ENCODE measurements at regions not wholly inside any gene's neighbourhood (a gene's known extent, or its start where the extent isn't known, plus 50 kb on each side); places are given as distances from the start of the nearest gene placed in this dataset.

DNA sequence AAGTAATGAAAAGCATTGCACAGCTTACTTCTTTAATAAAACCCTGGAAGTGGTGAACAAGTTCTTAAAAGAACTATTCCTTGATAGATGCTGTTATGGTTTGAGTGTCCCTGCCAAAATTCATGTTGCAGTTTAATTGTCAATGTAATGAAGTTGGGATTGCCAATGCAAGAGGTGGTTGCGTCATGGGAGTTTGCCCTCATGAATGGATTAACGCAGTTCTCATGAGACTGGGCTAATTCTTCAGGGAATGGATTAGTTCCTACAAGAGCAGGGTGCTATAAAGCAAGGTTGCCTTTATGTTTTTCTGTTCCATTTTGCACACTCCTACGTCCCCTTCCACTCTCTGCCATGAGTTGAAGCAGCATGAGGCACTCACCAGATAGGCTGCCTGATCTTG is 446.7 kb upstream of the B3GALT2 start:
- Mint-ChIP-seq H3K9me3 (no peaks in the 10 kb centered on the region), H3K36me3 (ENCODE audit: low read depth) (no peaks in the 10 kb centered on the region), H3K4me1 (no peaks in the 10 kb centered on the region), H3K4me3 (no peak overlapping the region), H3K27ac (no peak overlapping the region), H3K27me3 (peaks cover 9% of the 10 kb centered on the region)
- intact Hi-C loops (cut with micrococcal nuclease), result loop anchor here (5.0 kb wide), 1 partner anchor 226 kb away; no protein-coding TSS in a partner anchor
- ChIA-PET CTCF (no interaction called here), POLR2A (no interaction called here)
- no peak for ATAC-seq (ENCODE audit: low read depth)
- no peak for DNase-seq
- TF ChIP-seq, protein P1, sequence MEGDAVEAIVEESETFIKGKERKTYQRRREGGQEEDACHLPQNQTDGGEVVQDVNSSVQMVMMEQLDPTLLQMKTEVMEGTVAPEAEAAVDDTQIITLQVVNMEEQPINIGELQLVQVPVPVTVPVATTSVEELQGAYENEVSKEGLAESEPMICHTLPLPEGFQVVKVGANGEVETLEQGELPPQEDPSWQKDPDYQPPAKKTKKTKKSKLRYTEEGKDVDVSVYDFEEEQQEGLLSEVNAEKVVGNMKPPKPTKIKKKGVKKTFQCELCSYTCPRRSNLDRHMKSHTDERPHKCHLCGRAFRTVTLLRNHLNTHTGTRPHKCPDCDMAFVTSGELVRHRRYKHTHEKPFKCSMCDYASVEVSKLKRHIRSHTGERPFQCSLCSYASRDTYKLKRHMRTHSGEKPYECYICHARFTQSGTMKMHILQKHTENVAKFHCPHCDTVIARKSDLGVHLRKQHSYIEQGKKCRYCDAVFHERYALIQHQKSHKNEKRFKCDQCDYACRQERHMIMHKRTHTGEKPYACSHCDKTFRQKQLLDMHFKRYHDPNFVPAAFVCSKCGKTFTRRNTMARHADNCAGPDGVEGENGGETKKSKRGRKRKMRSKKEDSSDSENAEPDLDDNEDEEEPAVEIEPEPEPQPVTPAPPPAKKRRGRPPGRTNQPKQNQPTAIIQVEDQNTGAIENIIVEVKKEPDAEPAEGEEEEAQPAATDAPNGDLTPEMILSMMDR (IDR thresholded peaks at IDR 0.05), result no peak

DNA sequence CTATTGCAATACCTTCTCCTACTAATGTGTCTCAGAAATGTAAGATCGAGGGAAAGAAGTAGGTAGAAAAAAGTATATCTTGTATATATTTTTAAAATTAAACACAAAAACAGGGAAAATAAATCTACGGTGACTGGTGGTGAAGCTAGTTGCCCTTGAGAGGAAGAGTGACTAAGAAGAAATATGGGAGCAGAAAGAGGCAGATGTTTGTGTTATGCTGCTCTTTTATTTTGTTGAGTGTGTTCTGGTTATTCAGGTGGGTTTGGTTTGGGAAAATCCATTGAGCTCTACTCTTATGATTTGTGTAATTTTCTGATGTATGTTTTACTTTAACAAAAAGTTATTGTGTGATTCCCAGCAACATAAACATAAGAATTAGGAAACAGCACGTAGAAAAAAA is 444.9 kb upstream of the B3GALT2 start:
- Mint-ChIP-seq H3K9me3 (no peaks in the 10 kb centered on the region), H3K36me3 (ENCODE audit: low read depth) (no peaks in the 10 kb centered on the region), H3K4me3 (no peak overlapping the region), H3K27me3 (peaks cover 9% of the 10 kb centered on the region), H3K27ac (no peak overlapping the region), H3K4me1 (no peaks in the 10 kb centered on the region)
- intact Hi-C loops (cut with micrococcal nuclease), result loop anchor here (5.0 kb wide), 1 partner anchor 224 kb away; no protein-coding TSS in a partner anchor
- ChIA-PET POLR2A (no interaction called here), CTCF (no interaction called here)
- DNase-seq (no peak), ATAC-seq (ENCODE audit: low read depth) (no peak)
- TF ChIP-seq, protein P1 (IDR thresholded peaks at IDR 0.05), result no peak

DNA sequence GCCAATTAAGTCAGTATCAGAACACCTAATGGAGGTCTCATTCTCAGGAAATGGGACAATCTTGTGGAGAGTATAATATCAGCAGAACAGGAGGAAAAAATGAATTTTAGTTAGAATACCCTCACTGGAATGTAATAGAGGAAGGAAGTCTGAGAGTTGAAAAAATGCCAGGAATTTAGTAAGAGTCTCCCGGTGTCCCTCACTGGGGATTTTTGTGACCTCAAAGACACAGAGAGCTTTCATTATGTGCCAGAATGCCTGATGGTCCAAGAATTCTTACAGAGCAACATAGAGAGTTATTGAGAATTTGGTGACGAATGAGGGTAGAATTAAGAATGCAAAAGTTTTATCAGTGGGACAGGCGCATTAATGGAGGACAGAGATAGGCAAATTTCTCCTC is 443.5 kb upstream of the B3GALT2 start:
- no peak for ATAC-seq (ENCODE audit: low read depth)
- Mint-ChIP-seq H3K27me3 (peaks cover 9% of the 10 kb centered on the region), H3K4me1 (no peaks in the 10 kb centered on the region), H3K9me3 (no peaks in the 10 kb centered on the region), H3K4me3 (no peak overlapping the region), H3K27ac (no peak overlapping the region), H3K36me3 (ENCODE audit: low read depth) (no peaks in the 10 kb centered on the region)
- no peak for DNase-seq
- CTCF ChIA-PET, result no interaction called here
- TF ChIP-seq, protein P1 (IDR thresholded peaks at IDR 0.05), result no peak
- intact Hi-C loops (cut with micrococcal nuclease), result loop anchor here (5.0 kb wide), 1 partner anchor 223 kb away; no protein-coding TSS in a partner anchor
- POLR2A ChIA-PET, result no interaction called here

DNA sequence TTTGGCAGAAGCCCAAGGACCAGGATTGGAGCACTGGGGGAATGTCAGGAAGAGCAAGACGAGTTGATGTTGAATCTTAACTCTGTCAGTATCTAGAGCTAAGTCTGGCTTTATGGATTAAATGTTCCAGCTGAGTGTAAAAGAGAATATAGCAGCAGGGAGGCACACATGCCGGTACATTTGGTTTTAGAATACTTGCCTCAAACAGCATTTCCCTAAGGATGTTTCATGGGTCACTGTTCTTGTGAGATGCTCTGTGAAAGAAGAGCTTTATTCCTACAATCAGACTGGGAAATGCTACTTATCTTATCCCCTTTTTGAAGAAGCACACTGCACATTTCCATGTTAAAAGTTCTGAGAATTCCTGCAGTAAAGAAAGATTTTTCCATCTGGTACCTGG is 440.3 kb upstream of the B3GALT2 start:
- H3K36me3 Mint-ChIP-seq (ENCODE audit: low read depth), result no peaks in the 10 kb centered on the region
- TF ChIP-seq, protein P1 (IDR thresholded peaks at IDR 0.05), result no peak
- intact Hi-C loops (cut with micrococcal nuclease), result no loop called here
- ATAC-seq (ENCODE audit: low read depth) (no peak), DNase-seq (no peak)
- H3K4me3 Mint-ChIP-seq, result no peak overlapping the region
- ChIA-PET CTCF (no interaction called here), POLR2A (no interaction called here)
- H3K27ac Mint-ChIP-seq, result no peak overlapping the region
- no peaks in the 10 kb centered on the region for H3K4me1 Mint-ChIP-seq
- H3K27me3 Mint-ChIP-seq, result peaks cover 9% of the 10 kb centered on the region
- H3K9me3 Mint-ChIP-seq, result no peaks in the 10 kb centered on the region

DNA sequence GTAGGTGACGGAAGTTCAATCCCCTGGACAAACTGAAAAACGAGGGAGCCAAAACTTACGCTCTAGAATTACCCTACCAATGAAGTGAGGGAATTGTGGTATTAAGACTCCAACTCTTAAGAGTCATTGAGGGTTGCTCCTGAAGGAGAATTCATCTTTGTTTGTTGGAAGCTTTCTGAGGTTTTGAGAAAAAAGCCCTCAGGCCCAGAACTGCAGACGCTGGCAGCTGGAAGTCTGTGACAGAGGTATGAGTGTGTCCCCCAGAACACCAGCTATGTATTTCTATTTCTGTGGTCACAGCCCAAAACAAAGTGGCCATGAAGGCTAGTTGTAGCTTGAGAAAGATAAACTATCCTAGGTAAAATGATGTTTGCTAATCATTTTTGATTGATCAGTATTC is 438.8 kb upstream of the B3GALT2 start:
- TF ChIP-seq, protein P1 (IDR thresholded peaks at IDR 0.05), result no peak
- Mint-ChIP-seq H3K4me1 (no peaks in the 10 kb centered on the region), H3K9me3 (no peaks in the 10 kb centered on the region), H3K4me3 (no peak overlapping the region), H3K27me3 (peaks cover 5% of the 10 kb centered on the region), H3K36me3 (ENCODE audit: low read depth) (no peaks in the 10 kb centered on the region), H3K27ac (no peak overlapping the region)
- ChIA-PET CTCF (no interaction called here), POLR2A (no interaction called here)
- intact Hi-C loops (cut with micrococcal nuclease), result no loop called here
- no peak for ATAC-seq (ENCODE audit: low read depth)
- DNase-seq, result no peak
